Central memory CD8-positive, alpha-beta T cell (primary cell): ENCODE measurements at regions not wholly inside any gene's neighbourhood (a gene's known extent, or its start where the extent isn't known, plus 50 kb on each side); places are given as distances from the start of the nearest gene placed in this dataset.

Experiments used
- ATAC-seq: fragments of 150-1000 bp; cut with Tn5 transposase; replicated peaks from 2 replicates; pipeline ENCODE4 v1.10.0; 2022; ENCODE audit warnings: mild to moderate bottlenecking, moderate FRiP score, moderate number of reproducible peaks; ENCODE audit not compliant: poor library complexity, severe bottlenecking; ENCODE audit errors: extremely low read depth
- DNase-seq, 2 donors: peaks; one replicate each; pipeline ENCODE4 v3.0.0; 2021; ENCODE audit warnings: low spot score in 2 of 2
- H3K27ac Mint-ChIP-seq: one replicate; pipeline ENCODE4 v1.8.0; 2022; ENCODE audit warnings: low read depth, mild to moderate bottlenecking, moderate library complexity, mixed read lengths
- H3K27me3 Mint-ChIP-seq: one replicate; pipeline ENCODE4 v1.8.0; 2022; ENCODE audit warnings: mixed read lengths
- H3K36me3 Mint-ChIP-seq: one replicate; pipeline ENCODE4 v1.8.0; 2022; ENCODE audit warnings: mild to moderate bottlenecking, moderate library complexity, mixed read lengths; ENCODE audit not compliant: insufficient read depth
- H3K4me1 Mint-ChIP-seq: one replicate; pipeline ENCODE4 v1.8.0; 2022; ENCODE audit warnings: mixed read lengths
- H3K4me3 Mint-ChIP-seq: one replicate; pipeline ENCODE4 v1.8.0; 2022; ENCODE audit warnings: mild to moderate bottlenecking, moderate library complexity, mixed read lengths
- H3K9me3 Mint-ChIP-seq: one replicate; pipeline ENCODE4 v1.8.0; 2022; ENCODE audit warnings: mixed read lengths

DNA sequence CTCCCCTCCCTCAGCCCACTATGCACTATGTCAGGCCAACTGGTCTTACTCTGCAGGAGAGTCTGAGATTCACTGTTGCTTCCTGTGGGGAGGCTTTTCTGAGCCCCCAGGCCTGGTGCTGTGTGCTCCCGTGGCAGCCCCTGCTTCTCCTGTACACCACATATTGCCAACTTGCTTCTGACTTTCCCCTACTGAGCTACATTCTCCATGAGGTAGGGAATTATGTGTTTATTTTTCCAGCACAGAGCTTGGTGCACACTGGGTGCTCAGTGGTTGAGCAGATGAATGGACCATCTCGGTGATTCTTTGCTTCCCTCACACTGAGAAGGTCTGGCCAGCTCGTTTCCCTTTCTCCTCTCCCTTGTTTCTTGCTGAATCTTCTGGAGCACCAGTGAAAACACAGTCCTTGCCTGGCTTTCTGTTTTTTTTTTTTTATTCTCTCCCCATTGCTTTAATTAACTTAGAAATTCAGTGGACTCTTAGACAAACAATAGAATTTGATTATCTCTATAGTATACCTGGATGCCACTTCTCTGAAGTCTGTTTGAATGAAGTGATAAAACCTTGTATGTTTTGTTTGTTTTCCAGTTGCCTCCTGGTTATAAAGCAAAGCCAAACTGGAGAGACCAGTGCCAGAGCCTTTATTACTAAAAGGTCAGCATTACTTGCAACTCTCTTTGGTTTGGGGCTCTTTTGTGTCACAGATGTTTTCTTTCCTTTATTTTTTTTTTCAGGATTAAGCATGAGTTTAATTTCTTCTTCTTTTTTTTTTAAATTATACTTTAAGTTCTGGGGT, 50.3 kb upstream of the CNIH3 start:
- DNase-seq (no peak), ATAC-seq (no peak)
- Mint-ChIP-seq H3K4me3 (no peak overlapping the region), H3K9me3 (no peaks in the 10 kb centered on the region), H3K27me3 (peaks cover 2% of the 10 kb centered on the region), H3K27ac (peak overlapping the region; percentile 54), H3K36me3 (no peaks in the 10 kb centered on the region), H3K4me1 (no peaks in the 10 kb centered on the region)
